Suprapubic skin (tissue), 4 donors: ENCODE measurements at regions not wholly inside any gene's neighbourhood (a gene's known extent, or its start where the extent isn't known, plus 50 kb on each side); places are given as distances from the start of the nearest gene placed in this dataset.

ENCODE experiments used
- CTCF ChIP-seq, 2 donors: fragments of 200-600 bp in 1 of 2; fragments of 450-650 bp in 1 of 2; sonication (generic) in 1 of 2; IDR thresholded peaks; one replicate each; pipeline ENCODE4 v1.5.1; 2016 to 2019; ENCODE audit warnings: antibody characterized with exemption in 2 of 2, mild to moderate bottlenecking in 1 of 2, moderate library complexity in 1 of 2
- EP300 ChIP-seq: sonication (generic); formaldehyde crosslinking; IDR thresholded peaks from one replicate; pipeline ENCODE4 v1.6.1; 2017; ENCODE audit warnings: antibody characterized with exemption
- POLR2A ChIP-seq, 2 donors: fragments of 450-650 bp; IDR thresholded peaks; one replicate each; pipeline ENCODE4 v1.6.1; 2017; ENCODE audit warnings: antibody characterized with exemption in 2 of 2, mild to moderate bottlenecking in 2 of 2, moderate library complexity in 2 of 2
- POLR2AphosphoS5 ChIP-seq, 3 donors: sonication (generic); formaldehyde crosslinking; IDR thresholded peaks; one replicate each; pipeline ENCODE4 v1.6.1; 2017; ENCODE audit warnings: antibody characterized with exemption in 3 of 3

- TF ChIP-seq POLR2AphosphoS5 (IDR thresholded peaks at IDR 0.05) (no peak), CTCF (IDR thresholded peaks at IDR 0.05) (no peak), POLR2A (IDR thresholded peaks at IDR 0.05) (no peak), EP300 (no peak)
These were observed 105.1 kb downstream of the GATA3 start for GRCh38 chr10:8159341-8160165.
